Fibroblast of mammary gland (primary cell): ENCODE measurements at regions not wholly inside any gene's neighbourhood (a gene's known extent, or its start where the extent isn't known, plus 50 kb on each side); places are given as distances from the start of the nearest gene placed in this dataset.
"Not testable (repeated sequence)": the region's sequence is repeated elsewhere in the genome, so short reads cannot be mapped to it uniquely, and the experiment has no call there.

Experiments used
- DNase-seq: peaks from one replicate; pipeline ENCODE4 v3.0.0-alpha.2; 2010; ENCODE audit warnings: low read depth
- H3K4me3 ChIP-seq: 2 replicates; pipeline ENCODE4 v1.5.1; 2011; ENCODE audit warnings: low read depth, mild to moderate bottlenecking, low read length, moderate library complexity; ENCODE audit not compliant: control insufficient read depth
- TF ChIP-seq, protein P1 (sequence below): conservative IDR thresholded peaks from 2 replicates; pipeline ENCODE4 v1.5.1; 2011; ENCODE audit warnings: low read depth, low read length, inconsistent platforms; ENCODE audit not compliant: control insufficient read depth, insufficient read depth

GRCh38 chr15:81924729-81925128, 121.1 kb downstream of the MEX3B start:
- H3K4me3 ChIP-seq, result no peak overlapping the region
- no peak for DNase-seq
- TF ChIP-seq, protein P1, sequence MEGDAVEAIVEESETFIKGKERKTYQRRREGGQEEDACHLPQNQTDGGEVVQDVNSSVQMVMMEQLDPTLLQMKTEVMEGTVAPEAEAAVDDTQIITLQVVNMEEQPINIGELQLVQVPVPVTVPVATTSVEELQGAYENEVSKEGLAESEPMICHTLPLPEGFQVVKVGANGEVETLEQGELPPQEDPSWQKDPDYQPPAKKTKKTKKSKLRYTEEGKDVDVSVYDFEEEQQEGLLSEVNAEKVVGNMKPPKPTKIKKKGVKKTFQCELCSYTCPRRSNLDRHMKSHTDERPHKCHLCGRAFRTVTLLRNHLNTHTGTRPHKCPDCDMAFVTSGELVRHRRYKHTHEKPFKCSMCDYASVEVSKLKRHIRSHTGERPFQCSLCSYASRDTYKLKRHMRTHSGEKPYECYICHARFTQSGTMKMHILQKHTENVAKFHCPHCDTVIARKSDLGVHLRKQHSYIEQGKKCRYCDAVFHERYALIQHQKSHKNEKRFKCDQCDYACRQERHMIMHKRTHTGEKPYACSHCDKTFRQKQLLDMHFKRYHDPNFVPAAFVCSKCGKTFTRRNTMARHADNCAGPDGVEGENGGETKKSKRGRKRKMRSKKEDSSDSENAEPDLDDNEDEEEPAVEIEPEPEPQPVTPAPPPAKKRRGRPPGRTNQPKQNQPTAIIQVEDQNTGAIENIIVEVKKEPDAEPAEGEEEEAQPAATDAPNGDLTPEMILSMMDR, result no peak

DNA sequence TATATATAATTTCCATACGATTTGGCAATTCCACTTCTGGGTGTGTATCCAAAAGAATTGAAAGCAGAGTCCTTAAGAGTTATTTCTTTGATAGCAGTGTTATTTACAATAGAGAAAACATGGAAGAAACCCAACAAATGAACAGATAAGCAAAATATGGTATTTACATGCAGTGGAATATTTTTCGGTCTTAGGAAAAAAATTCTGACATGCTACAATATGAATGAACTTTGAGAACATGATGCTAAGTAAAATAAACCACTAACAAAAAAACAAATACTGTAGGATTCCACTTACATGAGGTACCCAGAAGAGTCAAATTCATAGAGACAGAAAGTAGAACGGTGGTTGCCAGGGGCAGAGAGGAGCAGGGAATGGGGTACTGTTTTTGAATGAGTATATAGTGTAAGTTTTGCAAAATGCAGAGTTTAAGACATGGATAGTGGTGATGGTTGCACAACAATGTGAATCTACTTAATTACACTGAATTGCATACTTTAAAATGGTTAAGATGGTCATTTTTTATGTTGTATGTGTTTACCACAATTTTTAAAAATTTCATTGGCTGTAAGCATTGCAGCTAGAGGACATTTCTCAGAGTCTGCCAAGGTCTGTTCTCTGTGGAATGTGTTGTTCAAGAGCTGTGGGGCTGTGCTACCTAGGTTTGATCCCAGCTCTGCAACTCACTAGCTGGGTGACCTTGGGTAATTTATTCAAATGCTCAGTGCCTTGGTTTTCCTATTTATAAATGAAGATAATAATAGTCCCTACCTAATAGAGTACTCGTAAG, 122.1 kb downstream of the MEX3B start:
- DNase-seq, result no peak
- TF ChIP-seq, protein P1, result no peak
- no peak overlapping the region for H3K4me3 ChIP-seq

DNA sequence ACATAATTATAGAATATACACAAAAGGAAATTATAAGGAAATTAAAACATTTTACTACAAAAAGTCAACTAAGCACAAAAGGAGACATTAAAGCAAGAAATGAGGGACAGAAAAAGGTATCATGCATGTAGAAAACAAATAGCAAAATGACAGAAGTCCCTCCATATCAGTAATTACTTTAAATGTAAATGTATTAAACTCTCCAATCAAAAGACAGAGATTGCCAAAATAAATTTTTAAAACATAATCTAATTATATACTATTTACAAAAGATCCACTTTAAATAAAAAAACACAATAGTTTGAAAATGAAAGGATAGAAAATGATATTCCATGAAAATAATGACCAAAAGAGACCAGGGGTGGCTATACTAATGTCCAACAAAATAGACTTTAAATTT, 123.7 kb downstream of the MEX3B start:
- H3K4me3 ChIP-seq, result no peak overlapping the region
- TF ChIP-seq, protein P1, result no peak
- DNase-seq, result no peak

GRCh38 chr15:81921163-81921562, 124.7 kb downstream of the MEX3B start:
- TF ChIP-seq, protein P1, result no peak
- DNase-seq, result no peak
- H3K4me3 ChIP-seq, result no peak overlapping the region

- not testable (repeated sequence) for H3K4me3 ChIP-seq, DNase-seq
Measured at GRCh38 chr15:81918767-81919166, 127.1 kb downstream of the MEX3B start.

GRCh38 chr15:81916451-81916850, 129.4 kb downstream of the MEX3B start:
- no peak for DNase-seq
- H3K4me3 ChIP-seq, result no peak overlapping the region
- TF ChIP-seq, protein P1, result no peak

GRCh38 chr15:81915990-81916389, 129.8 kb downstream of the MEX3B start:
- DNase-seq, result no peak
- no peak overlapping the region for H3K4me3 ChIP-seq
- TF ChIP-seq, protein P1, result no peak
